IPS-18a (cell line): ENCODE measurements at regions not wholly inside any gene's neighbourhood (a gene's known extent, or its start where the extent isn't known, plus 50 kb on each side); places are given as distances from the start of the nearest gene placed in this dataset.

Source experiments
- H3K27ac ChIP-seq: one replicate; pipeline ENCODE4 v1.5.1; 2013; ENCODE audit warnings: low read length
- H3K27me3 ChIP-seq: one replicate; pipeline ENCODE4 v1.6.1; 2013; ENCODE audit warnings: mild to moderate bottlenecking, low read length; ENCODE audit not compliant: control insufficient read depth, insufficient read depth
- H3K36me3 ChIP-seq: one replicate; pipeline ENCODE4 v1.6.1; 2013; ENCODE audit warnings: low read depth, low read length; ENCODE audit not compliant: control insufficient read depth
- H3K4me1 ChIP-seq: one replicate; pipeline ENCODE4 v1.6.1; 2013; ENCODE audit warnings: low read depth, low read length; ENCODE audit not compliant: control insufficient read depth
- H3K4me3 ChIP-seq: one replicate; pipeline ENCODE4 v1.5.1; 2013; ENCODE audit warnings: low read length
- H3K9ac ChIP-seq: one replicate; pipeline ENCODE4 v1.6.1; 2013; ENCODE audit warnings: mild to moderate bottlenecking, low read length, moderate library complexity
- H3K9me3 ChIP-seq: one replicate; pipeline ENCODE4 v1.6.1; 2013; ENCODE audit warnings: low read depth, low read length; ENCODE audit not compliant: control insufficient read depth

GRCh38 chr9:107710953-107711352 is 221.4 kb upstream of the KLF4 start:
- H3K36me3 ChIP-seq: no peaks in the 10 kb centered on the region
- H3K9me3 ChIP-seq: no peaks in the 10 kb centered on the region
- no peak overlapping the region for H3K4me3 ChIP-seq
- no peaks in the 10 kb centered on the region for H3K4me1 ChIP-seq
- H3K27ac ChIP-seq: no peak overlapping the region
- H3K9ac ChIP-seq: no peak overlapping the region
- no peaks in the 10 kb centered on the region for H3K27me3 ChIP-seq

GRCh38 chr9:107710546-107710945 is 221.0 kb upstream of the KLF4 start:
- no peak overlapping the region for H3K27ac ChIP-seq
- H3K9ac ChIP-seq: no peak overlapping the region
- no peaks in the 10 kb centered on the region for H3K36me3 ChIP-seq
- no peaks in the 10 kb centered on the region for H3K9me3 ChIP-seq
- no peak overlapping the region for H3K4me3 ChIP-seq
- no peaks in the 10 kb centered on the region for H3K4me1 ChIP-seq
- no peaks in the 10 kb centered on the region for H3K27me3 ChIP-seq

GRCh38 chr9:107708791-107709190 is 219.2 kb upstream of the KLF4 start:
- H3K4me3 ChIP-seq: no peak overlapping the region
- no peaks in the 10 kb centered on the region for H3K4me1 ChIP-seq
- no peaks in the 10 kb centered on the region for H3K27me3 ChIP-seq
- H3K36me3 ChIP-seq: no peaks in the 10 kb centered on the region
- no peak overlapping the region for H3K9ac ChIP-seq
- H3K27ac ChIP-seq: no peak overlapping the region
- no peaks in the 10 kb centered on the region for H3K9me3 ChIP-seq

- no peaks in the 10 kb centered on the region for H3K36me3 ChIP-seq
- H3K4me3 ChIP-seq: no peak overlapping the region
- no peaks in the 10 kb centered on the region for H3K4me1 ChIP-seq
- H3K9me3 ChIP-seq: no peaks in the 10 kb centered on the region
- H3K27ac ChIP-seq: no peak overlapping the region
- H3K27me3 ChIP-seq: no peaks in the 10 kb centered on the region
- no peak overlapping the region for H3K9ac ChIP-seq
Measured at GRCh38 chr9:107707915-107708441, 218.4 kb upstream of the KLF4 start.

- no peaks in the 10 kb centered on the region for H3K27me3 ChIP-seq
- no peaks in the 10 kb centered on the region for H3K36me3 ChIP-seq
- no peak overlapping the region for H3K27ac ChIP-seq
- H3K4me3 ChIP-seq: no peak overlapping the region
- no peaks in the 10 kb centered on the region for H3K9me3 ChIP-seq
- H3K4me1 ChIP-seq: no peaks in the 10 kb centered on the region
- no peak overlapping the region for H3K9ac ChIP-seq
Measured at GRCh38 chr9:107707428-107707837, 217.9 kb upstream of the KLF4 start.

GRCh38 chr9:107706701-107707427 is 217.3 kb upstream of the KLF4 start:
- H3K9me3 ChIP-seq: no peaks in the 10 kb centered on the region
- no peak overlapping the region for H3K4me3 ChIP-seq
- H3K27me3 ChIP-seq: no peaks in the 10 kb centered on the region
- no peaks in the 10 kb centered on the region for H3K4me1 ChIP-seq
- no peak overlapping the region for H3K27ac ChIP-seq
- no peaks in the 10 kb centered on the region for H3K36me3 ChIP-seq
- no peak overlapping the region for H3K9ac ChIP-seq

- H3K4me1 ChIP-seq: no peaks in the 10 kb centered on the region
- H3K36me3 ChIP-seq: no peaks in the 10 kb centered on the region
- H3K27ac ChIP-seq: no peak overlapping the region
- no peaks in the 10 kb centered on the region for H3K27me3 ChIP-seq
- no peak overlapping the region for H3K4me3 ChIP-seq
- H3K9ac ChIP-seq: no peak overlapping the region
- no peaks in the 10 kb centered on the region for H3K9me3 ChIP-seq
Measured at GRCh38 chr9:107705521-107705920, 216.0 kb upstream of the KLF4 start.

GRCh38 chr9:107704774-107705173 is 215.2 kb upstream of the KLF4 start:
- Histone ChIP-seq H3K9me3 (no peaks in the 10 kb centered on the region), H3K4me3 (no peak overlapping the region), H3K27ac (no peak overlapping the region), H3K4me1 (no peaks in the 10 kb centered on the region), H3K36me3 (no peaks in the 10 kb centered on the region), H3K9ac (no peak overlapping the region), H3K27me3 (no peaks in the 10 kb centered on the region)

GRCh38 chr9:107703651-107704050 is 214.1 kb upstream of the KLF4 start:
- H3K36me3 ChIP-seq: no peaks in the 10 kb centered on the region
- no peaks in the 10 kb centered on the region for H3K9me3 ChIP-seq
- H3K27me3 ChIP-seq: no peaks in the 10 kb centered on the region
- no peaks in the 10 kb centered on the region for H3K4me1 ChIP-seq
- no peak overlapping the region for H3K9ac ChIP-seq
- no peak overlapping the region for H3K4me3 ChIP-seq
- H3K27ac ChIP-seq: no peak overlapping the region

GRCh38 chr9:107700847-107701246 is 211.3 kb upstream of the KLF4 start:
- H3K4me1 ChIP-seq: no peaks in the 10 kb centered on the region
- no peaks in the 10 kb centered on the region for H3K9me3 ChIP-seq
- no peak overlapping the region for H3K9ac ChIP-seq
- H3K27me3 ChIP-seq: no peaks in the 10 kb centered on the region
- no peaks in the 10 kb centered on the region for H3K36me3 ChIP-seq
- no peak overlapping the region for H3K27ac ChIP-seq
- no peak overlapping the region for H3K4me3 ChIP-seq

- H3K27ac ChIP-seq: no peak overlapping the region
- no peak overlapping the region for H3K4me3 ChIP-seq
- H3K36me3 ChIP-seq: no peaks in the 10 kb centered on the region
- no peaks in the 10 kb centered on the region for H3K27me3 ChIP-seq
- no peaks in the 10 kb centered on the region for H3K4me1 ChIP-seq
- no peaks in the 10 kb centered on the region for H3K9me3 ChIP-seq
- H3K9ac ChIP-seq: no peak overlapping the region
Measured at GRCh38 chr9:107699231-107699630, 209.7 kb upstream of the KLF4 start.

GRCh38 chr9:107698779-107699178 is 209.2 kb upstream of the KLF4 start:
- Histone ChIP-seq H3K9ac (no peak overlapping the region), H3K27ac (no peak overlapping the region), H3K4me1 (no peaks in the 10 kb centered on the region), H3K4me3 (no peak overlapping the region), H3K36me3 (no peaks in the 10 kb centered on the region), H3K27me3 (no peaks in the 10 kb centered on the region), H3K9me3 (no peaks in the 10 kb centered on the region)
